GM21576 (cell line): ENCODE measurements at regions not wholly inside any gene's neighbourhood (a gene's known extent, or its start where the extent isn't known, plus 50 kb on each side); places are given as distances from the start of the nearest gene placed in this dataset.

Experiments
- ATAC-seq: cut with Tn5 transposase; IDR thresholded peaks from one replicate; pipeline ENCODE4 v1.9.1; 2021; ENCODE audit warnings: mild to moderate bottlenecking, moderate library complexity; ENCODE audit not compliant: unreplicated experiment

DNA sequence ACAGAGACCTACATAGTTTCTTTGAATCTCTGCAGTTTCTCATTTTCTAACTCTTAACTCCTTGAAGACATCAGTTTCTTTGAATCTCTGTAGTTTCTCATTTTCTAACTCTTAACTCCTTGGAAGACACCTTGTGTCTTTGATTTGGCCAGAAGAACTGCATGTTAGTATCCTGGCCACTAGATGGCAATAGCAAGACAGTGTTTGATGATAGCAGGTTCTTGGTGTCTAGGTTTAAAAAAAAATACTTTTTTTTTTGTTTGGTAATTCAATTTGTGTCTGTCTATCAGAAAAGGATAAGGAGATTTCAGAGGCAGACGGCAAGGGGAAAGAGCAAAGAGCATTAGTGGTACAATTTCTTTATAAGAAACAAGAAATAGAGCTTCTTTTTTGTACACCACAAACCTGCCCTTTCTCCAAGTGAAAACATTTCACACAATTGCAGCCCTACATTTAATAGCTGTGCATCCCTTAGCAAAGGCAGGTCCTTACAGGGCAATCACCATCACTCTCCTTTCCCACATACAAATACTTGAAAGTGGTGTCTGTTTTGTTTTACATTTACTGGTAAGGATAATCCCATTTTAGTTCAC lies 1324.9 kb upstream of the CDH8 start:
- ATAC-seq, result peak; percentile 63

DNA sequence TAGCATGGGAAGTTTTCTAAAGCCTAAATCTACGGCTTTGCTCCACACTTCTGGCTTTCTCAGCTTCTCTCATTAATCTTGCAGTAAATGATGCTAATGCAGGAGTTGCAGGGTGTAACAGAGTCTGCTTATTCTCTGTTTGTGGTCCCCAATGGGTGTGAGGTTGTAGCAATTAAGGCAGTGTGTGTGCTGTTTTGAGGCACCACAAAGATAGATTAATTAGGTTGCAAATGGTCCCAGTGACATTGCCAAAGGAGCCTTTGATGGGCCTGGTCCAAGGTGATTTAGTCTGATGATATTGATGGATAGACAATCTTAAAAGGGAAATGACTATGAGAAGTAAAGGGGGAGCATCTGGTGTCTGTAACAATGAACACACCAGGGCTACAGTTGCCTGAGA lies 1313.7 kb upstream of the CDH8 start:
- ATAC-seq, result no peak

DNA sequence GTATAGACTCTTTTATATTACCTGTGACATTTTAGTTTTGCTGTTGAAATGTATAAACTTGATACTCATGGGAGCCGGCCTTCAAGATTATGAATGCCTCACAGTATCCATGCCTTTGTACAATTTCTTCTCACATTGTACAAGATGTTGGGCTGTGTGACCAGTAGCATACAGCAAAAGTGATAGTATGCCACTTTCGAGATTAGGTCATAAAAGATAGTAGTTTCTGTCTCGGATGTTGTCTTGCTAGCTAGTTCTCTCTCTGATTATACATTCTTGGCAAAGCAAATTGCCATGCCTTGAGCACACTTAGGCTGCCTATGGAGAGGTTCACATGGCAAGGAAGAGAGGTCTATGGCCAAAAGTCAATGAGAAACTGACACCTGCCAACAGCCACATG lies 1309.8 kb upstream of the CDH8 start:
- ATAC-seq, result no peak

DNA sequence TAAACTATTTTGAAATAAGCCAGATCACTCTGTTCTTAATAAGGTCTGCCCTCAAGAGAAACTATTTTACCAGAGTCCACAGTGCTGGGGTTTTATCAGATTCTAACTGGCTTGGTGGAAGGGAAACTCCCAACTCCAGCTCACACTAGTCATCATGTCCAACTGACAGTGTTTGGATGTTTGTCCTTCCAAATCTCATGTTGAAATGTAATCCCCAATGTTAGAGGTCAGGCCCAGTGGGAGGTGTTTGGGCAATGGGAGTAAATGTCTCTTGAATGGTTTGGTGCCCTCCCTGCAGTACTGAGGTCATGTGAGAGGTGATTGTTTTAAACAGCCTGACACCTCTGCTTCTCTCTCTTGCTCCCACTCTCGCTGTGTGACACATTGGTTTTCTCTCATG lies 1301.0 kb upstream of the CDH8 start:
- ATAC-seq, result no peak

DNA sequence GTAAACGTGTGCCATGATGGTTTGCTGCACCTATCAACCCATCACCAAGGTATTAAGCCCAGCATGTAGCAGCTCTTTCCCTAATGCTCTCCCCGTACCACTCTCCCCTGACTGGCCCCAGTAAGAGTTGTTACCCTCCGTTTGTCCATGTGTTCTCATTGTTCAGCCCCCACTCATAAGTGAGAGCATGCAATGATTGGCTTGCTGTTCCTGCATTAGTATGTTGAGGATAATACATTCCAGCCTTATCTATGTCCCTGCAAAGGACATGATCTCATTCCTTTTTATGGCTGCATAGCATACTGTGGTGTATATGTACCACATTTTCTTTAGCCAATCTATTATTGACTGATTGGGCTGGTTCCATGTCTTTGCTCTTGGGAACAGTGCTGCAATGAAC lies 1294.9 kb upstream of the CDH8 start:
- ATAC-seq, result no peak

DNA sequence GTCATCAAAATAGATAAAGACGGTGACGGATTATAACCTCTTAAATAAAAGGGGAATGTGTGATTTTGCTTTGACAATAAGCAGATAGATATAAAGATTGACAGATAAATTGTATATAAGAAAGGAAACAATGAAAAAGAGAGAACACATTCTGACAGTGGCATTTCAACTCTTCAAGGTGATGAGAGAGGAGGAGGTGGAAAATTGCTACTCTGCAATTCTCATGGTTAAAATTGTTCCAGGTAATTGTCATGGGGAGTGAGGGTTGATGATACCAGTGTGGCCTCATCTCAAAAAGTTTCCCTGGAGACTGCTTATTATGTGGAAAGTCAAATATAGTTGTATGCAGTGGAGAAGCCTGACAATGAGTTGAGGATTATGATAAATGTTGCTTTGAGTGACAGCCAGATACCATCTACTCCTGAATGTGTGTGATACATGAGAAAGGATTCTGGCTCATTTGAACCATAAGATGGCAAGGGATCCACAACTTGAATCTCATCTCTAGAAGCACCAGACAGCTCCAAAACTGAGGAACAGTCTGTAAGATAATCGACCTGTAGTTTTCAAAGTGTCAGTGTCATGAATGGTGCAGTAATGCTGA lies 1290.6 kb upstream of the CDH8 start:
- no peak for ATAC-seq

DNA sequence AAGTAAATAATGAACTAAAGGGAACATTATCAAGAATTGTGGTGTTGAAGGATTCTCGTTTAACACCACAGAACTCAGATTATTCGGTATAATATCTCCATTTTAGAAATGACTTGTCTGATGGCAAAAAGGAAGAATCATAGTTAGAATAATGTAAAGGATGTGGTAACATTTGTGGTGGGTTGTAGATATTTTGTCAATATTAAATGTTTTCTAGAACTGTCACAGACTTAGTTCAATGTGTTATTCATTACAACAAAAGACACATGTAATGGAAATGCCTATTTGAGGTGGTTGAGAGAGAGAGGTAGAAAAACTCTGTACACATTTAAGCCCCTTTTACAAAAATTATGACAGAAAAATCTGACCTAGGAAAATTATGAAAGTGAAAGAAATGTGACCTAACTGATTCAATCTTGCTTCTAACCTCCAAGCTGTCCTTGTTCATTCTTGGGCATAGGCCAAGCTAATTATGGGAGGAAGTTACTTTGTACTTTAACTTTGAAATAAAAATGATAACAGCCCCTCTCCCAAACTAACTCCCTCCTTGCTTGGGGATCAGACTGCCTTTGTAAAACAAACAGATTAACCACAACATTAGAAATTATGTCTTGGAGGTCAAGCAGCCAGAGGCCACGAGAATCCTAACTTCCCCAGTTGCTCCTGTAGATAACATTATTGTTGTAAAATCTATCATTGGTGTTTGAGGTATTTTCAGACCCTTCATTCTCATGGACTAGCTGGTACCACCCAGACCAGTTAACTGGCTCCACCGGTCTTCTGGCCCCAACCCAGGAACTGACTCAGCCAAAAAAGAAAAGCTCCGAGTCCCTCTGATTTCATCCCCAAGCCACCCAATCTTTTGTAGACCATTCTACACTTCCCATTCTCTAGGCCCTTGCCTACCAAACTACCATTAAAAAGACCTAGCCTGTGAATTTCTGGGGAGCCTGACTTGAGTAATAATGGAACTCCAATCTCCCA lies 1287.8 kb upstream of the CDH8 start:
- ATAC-seq, result no peak

DNA sequence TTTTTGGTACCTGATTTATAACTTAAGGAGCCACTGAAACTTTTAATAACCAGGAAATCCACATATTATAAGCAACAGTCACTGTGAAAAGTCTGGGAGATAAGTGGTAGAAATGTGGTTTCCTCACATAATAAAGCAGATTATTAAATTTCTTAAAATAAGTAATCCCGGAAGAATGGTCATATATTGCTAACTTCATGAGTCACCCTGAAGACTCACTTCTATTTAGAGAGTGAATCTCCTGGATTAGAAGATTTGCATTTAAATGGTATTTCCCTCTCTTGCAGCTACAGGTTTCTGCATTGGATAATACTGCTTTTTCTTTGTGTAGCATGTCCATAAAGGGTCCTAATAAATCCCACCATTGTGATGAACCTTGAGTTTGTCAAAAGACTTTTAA lies 1286.8 kb upstream of the CDH8 start:
- ATAC-seq, result no peak

DNA sequence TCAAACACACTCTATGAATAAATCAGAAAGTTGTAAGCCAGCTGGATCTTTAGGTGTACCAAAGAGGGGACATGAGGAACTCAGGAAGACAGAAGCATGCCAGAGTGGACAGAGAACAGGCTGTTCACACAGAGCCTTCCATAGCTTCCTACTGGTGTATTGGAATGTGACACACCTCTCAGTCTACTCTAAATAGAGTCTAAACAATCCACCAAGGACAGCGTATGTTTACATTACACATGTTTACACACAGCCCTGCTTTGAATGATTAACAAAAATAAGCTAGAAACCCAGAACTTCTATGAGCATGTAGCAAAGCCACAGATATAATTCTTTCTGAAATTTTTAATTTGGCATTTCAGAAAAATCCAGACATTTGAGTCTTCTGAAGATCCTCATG lies 1279.0 kb upstream of the CDH8 start:
- ATAC-seq, result no peak

DNA sequence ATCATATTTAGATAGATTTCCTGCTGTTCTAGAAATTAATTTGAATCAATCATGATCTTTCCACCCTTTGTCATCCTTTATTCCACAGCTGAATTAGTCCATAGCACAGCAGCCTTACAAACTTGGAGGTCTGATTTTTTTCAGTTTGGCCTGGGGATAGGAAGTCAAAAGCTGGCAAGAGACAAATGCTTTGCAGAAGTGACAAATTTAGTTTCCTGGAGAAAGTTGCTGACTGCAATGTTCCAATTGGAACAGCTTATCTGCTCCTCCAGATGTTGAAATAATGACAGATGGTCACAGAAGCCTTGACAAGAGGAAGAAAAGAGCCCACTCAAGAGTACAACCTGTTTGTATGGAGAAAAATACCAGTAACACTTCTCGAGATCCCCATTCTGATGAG lies 1276.1 kb upstream of the CDH8 start:
- ATAC-seq, result no peak

DNA sequence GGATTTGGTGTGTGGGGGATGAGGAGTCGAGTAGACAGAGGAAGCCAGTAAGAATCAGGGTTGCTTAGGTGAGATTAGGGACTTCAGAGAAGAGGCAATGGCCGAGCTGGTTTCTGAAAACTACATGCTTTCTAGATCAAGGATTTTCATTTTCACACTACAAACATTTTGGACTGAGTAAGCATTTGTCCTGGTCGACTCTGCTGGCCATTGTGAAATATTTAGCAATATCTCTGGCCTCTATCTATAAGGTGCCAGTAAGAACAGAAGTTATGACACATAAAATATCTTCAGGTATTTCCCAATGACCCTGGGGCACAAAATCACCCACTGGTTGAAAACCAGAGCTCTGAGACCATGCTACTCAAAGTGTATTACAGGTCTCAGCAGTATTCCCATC lies 1275.1 kb upstream of the CDH8 start:
- ATAC-seq, result no peak

DNA sequence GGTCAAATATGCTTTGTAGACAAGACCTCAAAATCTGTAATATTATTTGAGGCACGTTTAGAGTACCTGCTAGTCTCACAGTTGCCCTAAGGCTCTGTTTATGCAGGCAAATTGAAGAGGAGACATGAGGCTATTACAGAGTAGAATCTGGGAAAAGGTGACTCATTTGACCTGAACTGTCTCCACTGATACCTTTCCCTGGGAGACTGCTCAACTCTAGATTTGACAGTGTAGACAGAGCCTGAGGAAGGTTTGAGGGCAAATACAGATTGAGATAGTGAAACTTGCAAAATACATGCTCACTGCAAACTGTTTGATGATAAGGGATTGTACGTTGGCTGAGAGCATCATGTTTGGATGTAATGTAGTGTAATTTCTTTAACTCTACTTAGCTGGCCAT lies 1266.6 kb upstream of the CDH8 start:
- ATAC-seq, result no peak

DNA sequence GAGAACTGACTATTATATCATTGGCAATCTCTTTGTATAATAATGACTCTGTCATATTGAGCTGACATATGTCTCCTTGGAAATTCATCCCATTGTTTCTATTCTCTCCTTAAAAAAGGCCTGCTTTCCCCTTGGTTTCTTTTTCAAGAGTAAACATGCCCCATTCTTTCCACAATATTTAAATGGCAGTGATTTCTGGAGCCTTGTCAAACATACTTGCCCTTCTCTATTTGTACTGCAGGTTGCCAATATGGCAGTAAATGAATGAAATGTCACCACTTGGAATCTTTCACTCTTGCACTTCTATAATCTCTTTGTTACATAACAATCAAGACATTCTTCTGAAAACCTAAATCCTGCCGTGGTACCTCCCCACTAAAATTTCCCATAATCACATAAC lies 1265.1 kb upstream of the CDH8 start:
- no peak for ATAC-seq

DNA sequence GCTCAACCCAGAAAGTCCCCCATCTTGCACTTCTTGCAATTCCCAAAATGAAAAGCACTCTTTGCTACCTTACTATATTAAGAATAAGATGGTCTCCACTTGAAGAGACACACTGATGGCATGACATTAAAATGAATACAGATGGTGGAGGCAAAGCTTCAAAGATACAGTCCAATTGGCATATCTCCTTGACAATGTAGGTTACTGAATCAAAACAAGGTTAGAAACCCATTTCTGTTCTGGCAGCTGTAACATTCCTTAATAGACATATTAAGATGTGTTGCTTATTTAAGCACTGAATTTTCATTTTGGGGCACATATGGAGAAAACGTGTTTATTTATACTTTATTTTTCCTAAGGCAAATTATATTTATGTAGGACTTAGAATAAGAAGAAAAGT lies 1262.8 kb upstream of the CDH8 start:
- ATAC-seq, result no peak

DNA sequence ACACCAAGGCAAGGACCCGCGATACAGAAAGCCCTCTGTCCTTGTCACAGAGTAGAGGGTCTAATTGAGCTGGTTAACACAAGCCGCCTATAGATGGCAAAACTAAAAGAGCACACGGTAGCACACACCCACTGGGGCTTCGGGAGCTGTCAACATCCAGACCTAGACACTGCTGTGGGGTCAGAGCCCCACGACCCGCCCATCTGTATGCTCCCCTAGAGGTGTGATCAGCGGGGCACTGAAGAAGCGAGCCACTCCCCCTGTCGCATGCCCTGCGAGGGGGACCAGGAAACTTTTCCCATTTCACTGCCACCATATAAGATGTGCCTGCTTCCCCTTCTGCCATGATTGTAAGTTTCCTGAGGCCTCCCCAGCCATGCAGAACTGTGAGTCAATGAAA lies 1255.8 kb upstream of the CDH8 start:
- ATAC-seq, result no peak

DNA sequence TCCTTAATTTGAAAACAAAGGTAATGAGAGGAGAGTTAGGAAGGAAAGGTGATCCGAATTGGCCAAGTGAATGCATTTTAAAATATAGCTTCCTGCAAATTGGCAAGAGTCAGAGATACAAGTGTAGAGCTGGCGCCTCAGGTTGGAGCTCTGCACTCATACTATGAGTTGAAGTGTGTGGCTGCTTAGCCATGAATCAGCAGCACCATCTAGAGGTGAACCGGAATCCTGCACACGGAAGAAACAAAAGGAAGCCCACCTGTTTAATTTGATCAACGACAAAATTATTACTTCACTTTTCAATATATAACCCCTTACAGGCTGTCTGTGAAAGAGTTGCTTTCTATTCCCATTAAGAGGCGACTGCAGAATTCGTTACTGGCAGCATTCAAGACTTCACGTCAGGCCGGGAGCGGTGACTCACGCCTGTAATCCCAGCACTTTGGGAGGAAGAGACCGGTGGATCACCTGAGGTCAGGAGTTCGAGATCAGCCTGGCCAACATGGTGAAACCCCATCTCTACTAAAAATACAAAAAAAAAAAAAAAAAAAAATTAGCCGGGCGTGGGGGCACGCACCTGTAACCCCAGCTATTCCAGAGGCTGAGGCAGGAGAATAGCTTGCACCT lies 1253.7 kb upstream of the CDH8 start:
- ATAC-seq, result no peak

DNA sequence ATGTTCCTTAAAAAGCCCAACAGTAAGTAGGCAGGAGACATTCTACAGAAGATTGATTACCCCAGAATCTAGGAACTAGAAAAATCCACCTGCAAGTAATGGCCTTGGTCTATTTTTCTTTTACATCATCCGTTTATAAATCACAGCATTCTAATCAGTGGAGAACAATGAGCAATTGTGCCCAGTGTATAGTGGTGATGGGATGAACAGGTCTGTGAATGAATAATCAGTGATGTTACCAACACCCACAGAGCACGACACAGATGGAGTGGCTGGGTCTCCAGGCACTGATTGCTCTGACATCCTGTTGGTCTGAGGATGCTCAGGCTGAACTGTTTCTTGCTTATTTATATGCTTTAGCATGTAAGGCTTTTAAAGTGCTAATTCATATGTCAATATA lies 1251.2 kb upstream of the CDH8 start:
- no peak for ATAC-seq

DNA sequence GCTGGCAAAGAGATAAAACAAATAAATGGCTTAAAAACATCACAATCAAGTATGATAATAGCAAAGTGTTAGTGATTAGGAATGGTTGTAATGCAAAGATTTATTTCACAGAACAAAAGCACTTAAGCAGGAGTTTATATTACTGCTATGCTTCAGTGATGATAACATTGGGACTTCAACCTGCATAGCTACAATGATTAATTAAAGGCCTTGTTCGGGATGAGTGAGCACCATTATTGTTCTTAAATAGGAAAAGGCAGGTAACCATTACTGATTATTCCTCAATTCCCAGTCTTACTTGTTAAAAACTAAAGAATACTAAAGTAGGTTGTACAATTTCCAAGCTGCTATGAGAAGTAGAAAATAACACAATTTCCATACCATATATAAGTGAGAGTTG lies 1247.5 kb upstream of the CDH8 start:
- no peak for ATAC-seq

DNA sequence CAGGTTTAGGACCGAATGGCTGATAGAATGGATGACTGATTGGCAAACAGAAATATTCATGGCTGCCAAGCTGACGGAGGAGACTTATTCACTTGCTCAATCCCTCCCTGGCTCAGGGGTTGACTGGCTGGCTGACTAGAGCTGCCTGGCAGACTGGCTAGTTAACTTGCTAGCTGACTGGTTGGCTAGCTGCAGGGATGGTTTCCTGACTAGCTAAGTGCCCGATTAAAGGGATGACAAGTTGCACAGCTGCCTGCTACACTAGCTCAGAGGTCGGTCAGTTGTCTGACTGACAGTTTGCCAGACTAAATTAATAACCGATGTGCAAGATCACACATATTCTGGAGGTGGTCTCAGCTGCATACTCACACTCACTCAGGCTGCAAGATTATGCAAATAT lies 1208.4 kb upstream of the CDH8 start:
- no peak for ATAC-seq

DNA sequence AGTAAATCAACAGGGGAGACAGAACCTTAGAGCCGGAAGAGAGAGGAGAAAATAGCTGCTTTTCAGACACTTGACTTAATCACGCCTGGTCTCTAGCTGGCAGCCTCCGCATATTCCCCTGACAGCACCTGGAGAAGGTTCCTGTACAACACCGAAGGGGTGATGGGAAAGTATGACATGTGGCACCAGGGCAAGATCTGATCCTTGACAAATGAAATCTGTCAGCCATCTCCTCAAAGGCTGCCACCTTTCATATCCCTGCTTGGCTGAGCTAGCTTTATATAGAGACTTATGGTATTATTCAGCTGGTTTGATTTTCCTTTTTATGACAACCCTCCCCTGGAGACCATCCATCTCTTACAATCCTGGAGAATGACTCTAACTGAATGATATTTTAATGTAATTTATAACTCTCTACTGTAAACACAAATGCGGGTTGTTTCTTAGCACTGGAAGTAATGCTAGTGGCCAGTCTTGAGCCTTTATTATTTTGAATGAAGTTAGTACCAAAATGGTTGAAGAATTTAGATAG lies 1205.3 kb upstream of the CDH8 start:
- no peak for ATAC-seq

DNA sequence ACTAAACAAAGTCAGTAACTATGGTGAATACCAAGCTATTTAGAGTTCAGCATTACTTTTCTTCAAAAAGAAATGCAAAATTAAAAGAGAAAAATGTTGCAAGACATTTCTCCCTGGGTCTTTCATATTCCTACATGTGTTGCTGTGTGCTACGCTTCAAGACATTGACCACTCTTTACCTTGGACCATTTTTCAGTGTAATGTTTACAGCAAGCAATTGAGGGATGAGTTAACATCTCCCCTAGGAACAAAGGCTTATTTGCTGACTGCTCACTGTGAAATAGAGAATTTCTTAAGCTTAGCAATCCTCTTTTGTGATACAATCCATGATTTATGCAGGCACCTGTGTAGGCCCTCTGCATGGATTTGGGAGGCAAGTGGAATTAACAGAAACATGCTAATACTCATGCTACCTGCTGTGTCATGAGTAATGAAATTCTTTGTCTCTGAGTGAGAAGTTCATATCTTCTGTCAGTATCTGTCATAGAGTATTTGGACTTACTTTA lies 1202.9 kb upstream of the CDH8 start:
- ATAC-seq, result no peak
